ENCODE measurements at regions not wholly inside any gene's neighbourhood (a gene's known extent, or its start where the extent isn't known, plus 50 kb on each side); places are given as distances from the start of the nearest gene placed in this dataset.

GRCh38 chr11:127588431-127588830 is 587.9 kb upstream of the KIRREL3 start:
- ATAC-seq (ENCODE audit: low FRiP score) (no peak), DNase-seq (ENCODE audit: low spot score) (no peak)
- TF ChIP-seq CTCF (IDR thresholded peaks at IDR 0.05): no peak

- DNase-seq (ENCODE audit: low spot score) (no peak), ATAC-seq (ENCODE audit: low FRiP score) (no peak)
- TF ChIP-seq CTCF (IDR thresholded peaks at IDR 0.05): no peak
Measured at GRCh38 chr11:127587511-127587910, 586.9 kb upstream of the KIRREL3 start.

- DNase-seq (ENCODE audit: low spot score) (no peak), ATAC-seq (ENCODE audit: low FRiP score) (no peak)
- TF ChIP-seq CTCF (IDR thresholded peaks at IDR 0.05): no peak
Measured at GRCh38 chr11:127576210-127576609, 575.6 kb upstream of the KIRREL3 start.

GRCh38 chr11:127574478-127574877 is 573.9 kb upstream of the KIRREL3 start:
- DNase-seq (ENCODE audit: low spot score) (no peak), ATAC-seq (ENCODE audit: low FRiP score) (no peak)
- TF ChIP-seq CTCF (IDR thresholded peaks at IDR 0.05): no peak

GRCh38 chr11:127568891-127569290 is 568.3 kb upstream of the KIRREL3 start:
- DNase-seq (ENCODE audit: low spot score) (no peak), ATAC-seq (ENCODE audit: low FRiP score) (no peak)
- TF ChIP-seq CTCF (IDR thresholded peaks at IDR 0.05): no peak

GRCh38 chr11:127567237-127567932 is 566.8 kb upstream of the KIRREL3 start:
- ATAC-seq (ENCODE audit: low FRiP score) (no peak), DNase-seq (ENCODE audit: low spot score) (no peak)
- no peak for TF ChIP-seq CTCF (IDR thresholded peaks at IDR 0.05)

- TF ChIP-seq CTCF (IDR thresholded peaks at IDR 0.05): no peak
- DNase-seq (ENCODE audit: low spot score): no peak
Measured at GRCh38 chr11:127564810-127565209, 564.2 kb upstream of the KIRREL3 start.

More at GRCh38 chr11:127564810-127565209, 564.2 kb upstream of the KIRREL3 start:
- ATAC-seq (ENCODE audit: low FRiP score): no peak

Data from omental fat pad (tissue), 3 donors.